SK-N-SH (cell line): ENCODE measurements at regions not wholly inside any gene's neighbourhood (a gene's known extent, or its start where the extent isn't known, plus 50 kb on each side); places are given as distances from the start of the nearest gene placed in this dataset.

ENCODE experiments used
- CTCF ChIP-seq: fragments of 200-600 bp; sonication (generic); IDR thresholded peaks from 2 replicates; pipeline ENCODE4 v1.6.1; 2017; ENCODE audit warnings: antibody characterized with exemption, mild to moderate bottlenecking, moderate library complexity
- PBX3 ChIP-seq: IDR thresholded peaks from 2 replicates; pipeline ENCODE4; 2012

- TF ChIP-seq CTCF (no peak), PBX3 (no peak)
Measured at GRCh38 chr3:193794002-193794881, 201.2 kb downstream of the OPA1 start.
